ENCODE measurements at regions not wholly inside any gene's neighbourhood (a gene's known extent, or its start where the extent isn't known, plus 50 kb on each side); places are given as distances from the start of the nearest gene placed in this dataset.

GRCh38 chr2:188201639-188202038, 90.0 kb upstream of the GULP1 start:
- CTCF ChIA-PET: no interaction called here
- POLR2A ChIA-PET (ENCODE audit: low non-redundant PET): no interaction called here
- DNase-seq (ENCODE audit: low spot score): no peak
- H3K27me3 ChIP-seq (replicated peaks; ENCODE audit: insufficient read depth, low read depth, low read length, poor library complexity): no peaks in the 10 kb centered on the region
- TF ChIP-seq EZH2 (IDR thresholded peaks at IDR 0.05; ENCODE audit: borderline replicate concordance, low read depth, low read length, poor library complexity, severe bottlenecking): no peak
- TF ChIP-seq CTCF (conservative IDR thresholded peaks at IDR 0.05; ENCODE audit: low read depth, low read length): no peak
- no peaks in the 10 kb centered on the region for H3K36me3 ChIP-seq (ENCODE audit: insufficient read depth, low read length, poor library complexity, severe bottlenecking)
- no peak overlapping the region for H3K4me3 ChIP-seq (ENCODE audit: low read depth, low read length, poor library complexity, severe bottlenecking)
- no peaks in the 10 kb centered on the region for H3K9me3 ChIP-seq (ENCODE audit: low read depth, low read length, poor library complexity, severe bottlenecking)
- BruUV-seq (replicated peaks): no TSS peak
- H3K27ac ChIP-seq (ENCODE audit: low read depth, low read length, poor library complexity, severe bottlenecking): no peak overlapping the region
- no peaks in the 10 kb centered on the region for H3K4me1 ChIP-seq (ENCODE audit: insufficient read depth, low read length, poor library complexity, severe bottlenecking)
- intact Hi-C loops (cut with micrococcal nuclease; ENCODE audit: unreplicated experiment): no loop called here

GRCh38 chr2:188202777-188203176, 88.9 kb upstream of the GULP1 start:
- Histone ChIP-seq H3K4me3 (ENCODE audit: low read depth, low read length, poor library complexity, severe bottlenecking) (no peak overlapping the region), H3K27ac (ENCODE audit: low read depth, low read length, poor library complexity, severe bottlenecking) (no peak overlapping the region), H3K27me3 (replicated peaks; ENCODE audit: insufficient read depth, low read depth, low read length, poor library complexity) (no peaks in the 10 kb centered on the region), H3K4me1 (ENCODE audit: insufficient read depth, low read length, poor library complexity, severe bottlenecking) (no peaks in the 10 kb centered on the region), H3K9me3 (ENCODE audit: low read depth, low read length, poor library complexity, severe bottlenecking) (no peaks in the 10 kb centered on the region), H3K36me3 (ENCODE audit: insufficient read depth, low read length, poor library complexity, severe bottlenecking) (no peaks in the 10 kb centered on the region)
- ChIA-PET CTCF (no interaction called here), POLR2A (ENCODE audit: low non-redundant PET) (no interaction called here)
- no peak for TF ChIP-seq EZH2 (IDR thresholded peaks at IDR 0.05; ENCODE audit: borderline replicate concordance, low read depth, low read length, poor library complexity, severe bottlenecking)
- TF ChIP-seq CTCF (conservative IDR thresholded peaks at IDR 0.05; ENCODE audit: low read depth, low read length): no peak
- intact Hi-C loops (cut with micrococcal nuclease; ENCODE audit: unreplicated experiment): no loop called here
- DNase-seq (ENCODE audit: low spot score): no peak
- BruUV-seq (replicated peaks): no TSS peak

GRCh38 chr2:188203776-188204175, 87.9 kb upstream of the GULP1 start:
- no peak for TF ChIP-seq EZH2 (IDR thresholded peaks at IDR 0.05; ENCODE audit: borderline replicate concordance, low read depth, low read length, poor library complexity, severe bottlenecking)
- Histone ChIP-seq H3K36me3 (ENCODE audit: insufficient read depth, low read length, poor library complexity, severe bottlenecking) (no peaks in the 10 kb centered on the region), H3K27me3 (replicated peaks; ENCODE audit: insufficient read depth, low read depth, low read length, poor library complexity) (no peaks in the 10 kb centered on the region), H3K9me3 (ENCODE audit: low read depth, low read length, poor library complexity, severe bottlenecking) (no peaks in the 10 kb centered on the region), H3K4me1 (ENCODE audit: insufficient read depth, low read length, poor library complexity, severe bottlenecking) (no peaks in the 10 kb centered on the region), H3K4me3 (ENCODE audit: low read depth, low read length, poor library complexity, severe bottlenecking) (no peak overlapping the region), H3K27ac (ENCODE audit: low read depth, low read length, poor library complexity, severe bottlenecking) (no peak overlapping the region)
- intact Hi-C loops (cut with micrococcal nuclease; ENCODE audit: unreplicated experiment): no loop called here
- POLR2A ChIA-PET (ENCODE audit: low non-redundant PET): interaction anchor here (0.6 kb wide), 1 partner anchor 106 kb away, joined by 3 read pairs; no protein-coding TSS in a partner anchor
- CTCF ChIA-PET: no interaction called here
- DNase-seq (ENCODE audit: low spot score): peak; percentile 3
- no TSS peak for BruUV-seq (replicated peaks)

- no TSS peak for BruUV-seq (replicated peaks)
- CTCF ChIA-PET: no interaction called here
- H3K4me3 ChIP-seq (ENCODE audit: low read depth, low read length, poor library complexity, severe bottlenecking): no peak overlapping the region
- intact Hi-C loops (cut with micrococcal nuclease; ENCODE audit: unreplicated experiment): no loop called here
- no peak for TF ChIP-seq EZH2 (IDR thresholded peaks at IDR 0.05; ENCODE audit: borderline replicate concordance, low read depth, low read length, poor library complexity, severe bottlenecking)
- TF ChIP-seq CTCF (conservative IDR thresholded peaks at IDR 0.05; ENCODE audit: low read depth, low read length): no peak
- H3K9me3 ChIP-seq (ENCODE audit: low read depth, low read length, poor library complexity, severe bottlenecking): no peaks in the 10 kb centered on the region
- POLR2A ChIA-PET (ENCODE audit: low non-redundant PET): no interaction called here
- H3K36me3 ChIP-seq (ENCODE audit: insufficient read depth, low read length, poor library complexity, severe bottlenecking): no peaks in the 10 kb centered on the region
- H3K4me1 ChIP-seq (ENCODE audit: insufficient read depth, low read length, poor library complexity, severe bottlenecking): no peaks in the 10 kb centered on the region
- H3K27me3 ChIP-seq (replicated peaks; ENCODE audit: insufficient read depth, low read depth, low read length, poor library complexity): no peaks in the 10 kb centered on the region
- no peak overlapping the region for H3K27ac ChIP-seq (ENCODE audit: low read depth, low read length, poor library complexity, severe bottlenecking)
- DNase-seq (ENCODE audit: low spot score): no peak
Measured at GRCh38 chr2:188204824-188205223, 86.8 kb upstream of the GULP1 start.

All from A673 (cell line).